K562 (cell line): ENCODE measurements at regions not wholly inside any gene's neighbourhood (a gene's known extent, or its start where the extent isn't known, plus 50 kb on each side); places are given as distances from the start of the nearest gene placed in this dataset.

Source experiments
- ATAC-seq: fragments of 200-7000 bp; cut with Tn5 transposase; 3 replicates; pipeline ENCODE4 v1.9.1; 2020; ENCODE audit warnings: moderate library complexity
- BruUV-seq: library from RNA; stranded (reverse); fragments of 400-500 nt; replicated peaks from 2 replicates; lab custom pipeline; 2021; lab: Mats Ljungman, UMichigan
- CTCF ChIA-PET: fragments of 300-600 bp; formaldehyde crosslinking; extraction: SDS; loops from one replicate; lab custom pipeline; 2021; ENCODE audit warnings: low intra/inter-chr PET ratio; lab: Yijun Ruan, JAX
- POLR2A ChIA-PET: fragments of 300-600, 350-650 bp; sonication (Branson Sonifier 250); formaldehyde crosslinking; extraction: SDS; loops from one replicate; lab custom pipeline; 2021; ENCODE audit warnings: antibody characterized with exemption, inconsistent platforms; lab: Yijun Ruan, JAX
- DNase-seq, 4 experiments: peaks; one replicate each; pipeline versions ENCODE4 v3.0.0 to v3.0.0-alpha.2; 2011 to 2018; ENCODE audit warnings: low spot score in 3 of 4, mixed read lengths in 3 of 4; ENCODE audit errors: extremely low read depth in 1 of 4
- FAIRE-seq: peaks from 2 replicates; lab custom pipeline; 2011; peaks lifted over from hg19 to GRCh38; lab: Jason Lieb, UNC
- H2AFZ ChIP-seq: 2 replicates; pipeline ENCODE4 v1.6.0; 2011; ENCODE audit warnings: low read depth, low read length, control low read depth, inconsistent platforms
- H3K27ac ChIP-seq: fragments of 200-600 bp; 3 replicates; pipeline ENCODE4 v1.8.0; 2011; ENCODE audit warnings: low read depth, mild to moderate bottlenecking, control low read depth, inconsistent platforms, low read length, moderate library complexity, mixed read lengths; ENCODE audit errors: extremely low read depth
- H3K27me3 ChIP-seq, 2 experiments: fragments of 300-600 bp in 1 of 2; 2 replicates in 1 of 2; 3 replicates in 1 of 2; pipeline versions ENCODE4 v1.6.0 to v1.8.0; 2011; ENCODE audit warnings: inconsistent platforms in 2 of 2, low read length in 2 of 2, mild to moderate bottlenecking in 1 of 2, mixed read lengths in 1 of 2, moderate library complexity in 1 of 2; ENCODE audit not compliant: control insufficient read depth in 2 of 2, insufficient read depth in 2 of 2
- H3K36me3 ChIP-seq: fragments of 300-600 bp; 3 replicates; pipeline ENCODE4 v1.8.0; 2011; ENCODE audit warnings: mild to moderate bottlenecking, low read length, inconsistent platforms; ENCODE audit not compliant: control insufficient read depth, insufficient read depth
- H3K4me1 ChIP-seq, 2 experiments: fragments of 200-600 bp in 1 of 2; replicated peaks in 1 of 2; 2 replicates in 1 of 2; 3 replicates in 1 of 2; pipeline versions ENCODE4 v1.5.1 to v1.8.0; 2011; ENCODE audit warnings: inconsistent platforms in 2 of 2, low read length in 2 of 2, mild to moderate bottlenecking in 1 of 2, mixed read lengths in 1 of 2, moderate library complexity in 1 of 2; ENCODE audit not compliant: control insufficient read depth in 2 of 2, insufficient read depth in 2 of 2
- H3K4me2 ChIP-seq: 2 replicates; pipeline ENCODE4 v1.6.1; 2011; ENCODE audit warnings: low read length, control low read depth, inconsistent platforms, mixed read lengths; ENCODE audit not compliant: insufficient read depth
- H3K4me3 ChIP-seq: fragments of 200-600 bp; sonication (generic), shearing (Covaris generic); 2 replicates; pipeline ENCODE4 v1.5.1; 2016; ENCODE audit warnings: control low read depth, inconsistent platforms
- H3K79me2 ChIP-seq: fragments of 200-600 bp; 3 replicates; pipeline ENCODE4 v1.8.0; 2011; ENCODE audit warnings: low read length, inconsistent platforms; ENCODE audit not compliant: control insufficient read depth, insufficient read depth
- H3K9ac ChIP-seq, 2 experiments: 2 replicates each; pipeline versions ENCODE4 v1.6.0 to v1.6.1; 2011; ENCODE audit warnings: low read depth in 2 of 2, low read length in 2 of 2, control low read depth in 1 of 2, inconsistent platforms in 1 of 2, mild to moderate bottlenecking in 1 of 2, mixed read lengths in 1 of 2; ENCODE audit not compliant: insufficient read depth in 1 of 2
- H3K9me1 ChIP-seq: one replicate; pipeline ENCODE4 v1.6.0; 2011; ENCODE audit warnings: inconsistent platforms, mild to moderate bottlenecking, low read length, moderate library complexity; ENCODE audit not compliant: control insufficient read depth, insufficient read depth
- H3K9me3 ChIP-seq: replicated peaks from 2 replicates; pipeline ENCODE4 v1.5.1; 2011; ENCODE audit warnings: low read depth, low read length, inconsistent platforms; ENCODE audit not compliant: control insufficient read depth, insufficient read depth
- H4K20me1 ChIP-seq: replicated peaks from 2 replicates; pipeline ENCODE4 v1.6.1; 2011; ENCODE audit warnings: low read length, inconsistent platforms, mixed read lengths; ENCODE audit not compliant: control insufficient read depth, insufficient read depth
- BRF2 ChIP-seq: IDR thresholded peaks from 3 replicates; pipeline ENCODE4 v1.6.1; 2011; ENCODE audit warnings: borderline replicate concordance, mild to moderate bottlenecking; ENCODE audit not compliant: insufficient read length, insufficient read depth
- CGGBP1 ChIP-seq: fragments of 250-450 bp; sonication (Bioruptor Pico); IDR thresholded peaks from 2 replicates; pipeline ENCODE4 v1.9.0; 2021; ENCODE audit warnings: mild to moderate bottlenecking
- GABPB1 ChIP-seq: sonication (generic); formaldehyde crosslinking; IDR thresholded peaks from 2 replicates; pipeline ENCODE4 v1.8.0; 2022; ENCODE audit warnings: mild to moderate bottlenecking, missing genetic modification reagents
- L3MBTL2 ChIP-seq: fragments of 450-650 bp; IDR thresholded peaks from 2 replicates; pipeline ENCODE4 v1.6.1; 2016; ENCODE audit warnings: mild to moderate bottlenecking, moderate library complexity
- MCM2 ChIP-seq: fragments of 450-650 bp; IDR thresholded peaks from 2 replicates; pipeline ENCODE4 v1.6.1; 2017; ENCODE audit warnings: low read depth, mild to moderate bottlenecking
- MECOM ChIP-seq: fragments of 250-450 bp; sonication (Bioruptor Pico); IDR thresholded peaks from 2 replicates; pipeline ENCODE4 v1.8.0; 2022; ENCODE audit warnings: inconsistent platforms
- ZNF23 ChIP-seq: fragments of 250-450 bp; sonication (Bioruptor Pico); IDR thresholded peaks from 2 replicates; pipeline ENCODE4 v1.4.0; 2020; ENCODE audit warnings: mild to moderate bottlenecking
- WGBS: fragments of 100-300 bp; shearing (Covaris generic); methylation state at CpG from one replicate; pipeline ENCODE4 v1.1.6; 2016; ENCODE audit warnings: low coverage, mixed read lengths; ENCODE audit not compliant: insufficient coverage; ENCODE audit errors: missing lambda C conversion rate; 5-methylcytosine and 5-hydroxymethylcytosine counted together
- in situ Hi-C: fragments of 300-500 bp; cut with MboI; formaldehyde crosslinking; loops from 4 replicates; pipeline ENCODE4 v1.15.0; 2018; ENCODE audit warnings: inconsistent platforms, mixed read lengths
- intact Hi-C: fragments of 100-400 bp; cut with micrococcal nuclease; formaldehyde crosslinking; loops from 2 replicates; pipeline ENCODE4 v1.14.2; 2022

DNA sequence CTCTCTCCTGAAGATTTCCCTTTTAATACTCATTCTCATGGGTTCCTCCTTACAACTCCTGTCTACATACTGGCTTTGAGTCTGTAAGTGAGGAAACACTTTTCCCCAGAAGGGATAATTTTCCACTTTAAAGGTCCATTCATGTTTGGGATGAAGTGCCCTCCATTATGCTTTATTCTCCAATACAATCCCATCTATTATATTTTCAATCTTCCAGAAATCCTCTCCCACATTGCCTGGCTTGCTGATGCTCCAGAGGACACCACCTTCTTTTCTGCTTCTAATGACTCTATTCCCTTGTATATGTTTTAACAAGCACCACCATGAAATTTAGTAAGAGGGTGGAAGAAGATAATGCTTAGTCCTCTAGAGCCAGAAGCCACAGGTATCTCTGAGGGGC lies 92.7 kb upstream of the NBEA start (continued):
- no peak for TF ChIP-seq BRF2

GRCh38 chr13:34853161-34853560 lies 88.9 kb upstream of the NBEA start:
- WGBS: 2% methylated on average over 4 of the region's 4 CpGs
- FAIRE-seq: no peak

More at GRCh38 chr13:34853161-34853560, 88.9 kb upstream of the NBEA start:
- H4K20me1 ChIP-seq: no peaks in the 10 kb centered on the region
- H3K9me3 ChIP-seq: no peaks in the 10 kb centered on the region
- H3K79me2 ChIP-seq: no peaks in the 10 kb centered on the region
- TF ChIP-seq GABPB1 (CRISPR knock-in tag) (no peak), MECOM (CRISPR knock-in tag) (no peak), MCM2 (no peak), CGGBP1 (no peak), L3MBTL2 (no peak), ZNF23 (CRISPR knock-in tag) (no peak)
- in situ Hi-C loops (no loop called here), intact Hi-C loops (no loop called here)
- no peak overlapping the region for H3K27ac ChIP-seq
- no TSS peak for BruUV-seq
- no peak overlapping the region for H3K9ac ChIP-seq
- H3K4me2 ChIP-seq: no peak overlapping the region
- no peak for ATAC-seq
- no peaks in the 10 kb centered on the region for H3K9me1 ChIP-seq
- H3K27me3 ChIP-seq: no peaks in the 10 kb centered on the region
- POLR2A ChIA-PET: no interaction called here
- no peak for DNase-seq
- no peaks in the 10 kb centered on the region for H3K4me1 ChIP-seq
- no peaks in the 10 kb centered on the region for H3K36me3 ChIP-seq
- CTCF ChIA-PET: no interaction called here
- H3K4me3 ChIP-seq: no peak overlapping the region
- H2AFZ ChIP-seq: no peak overlapping the region
